ENCODE measurements at regions not wholly inside any gene's neighbourhood (a gene's known extent, or its start where the extent isn't known, plus 50 kb on each side); places are given as distances from the start of the nearest gene placed in this dataset.

DNA sequence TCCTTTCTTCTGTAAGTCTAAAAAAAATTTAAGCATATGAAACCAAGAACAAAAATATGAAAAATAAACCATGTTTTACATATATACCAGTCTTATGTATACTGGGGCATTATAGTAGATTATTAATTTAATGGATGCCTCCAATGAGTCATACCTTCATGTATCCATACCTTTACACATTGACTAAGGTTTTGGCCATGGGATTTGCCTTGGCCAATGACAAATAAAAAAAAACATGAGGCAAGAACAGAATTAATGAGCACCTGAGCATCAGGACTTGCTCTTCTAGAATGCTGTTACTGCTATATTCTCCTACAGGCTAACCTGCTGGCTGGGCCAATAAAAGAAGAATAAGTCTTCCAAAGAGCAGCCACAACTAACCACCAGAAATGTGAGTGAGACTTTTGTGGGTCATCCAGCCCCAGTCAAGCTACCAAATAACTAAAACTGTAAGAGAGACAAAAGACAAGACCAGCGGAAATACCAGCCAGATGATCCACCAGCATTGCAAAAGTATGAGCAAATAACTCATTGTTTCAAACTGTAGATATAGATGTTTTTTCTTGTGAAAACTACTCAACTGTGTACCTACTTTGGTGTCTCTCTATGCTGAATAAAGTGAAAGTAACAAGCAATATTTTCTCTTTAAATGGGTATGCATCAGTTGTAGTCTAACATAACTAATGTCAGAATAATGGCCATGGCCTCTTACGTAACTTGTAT is 749.6 kb upstream of the VRK2 start:
- TF ChIP-seq, protein P1, sequence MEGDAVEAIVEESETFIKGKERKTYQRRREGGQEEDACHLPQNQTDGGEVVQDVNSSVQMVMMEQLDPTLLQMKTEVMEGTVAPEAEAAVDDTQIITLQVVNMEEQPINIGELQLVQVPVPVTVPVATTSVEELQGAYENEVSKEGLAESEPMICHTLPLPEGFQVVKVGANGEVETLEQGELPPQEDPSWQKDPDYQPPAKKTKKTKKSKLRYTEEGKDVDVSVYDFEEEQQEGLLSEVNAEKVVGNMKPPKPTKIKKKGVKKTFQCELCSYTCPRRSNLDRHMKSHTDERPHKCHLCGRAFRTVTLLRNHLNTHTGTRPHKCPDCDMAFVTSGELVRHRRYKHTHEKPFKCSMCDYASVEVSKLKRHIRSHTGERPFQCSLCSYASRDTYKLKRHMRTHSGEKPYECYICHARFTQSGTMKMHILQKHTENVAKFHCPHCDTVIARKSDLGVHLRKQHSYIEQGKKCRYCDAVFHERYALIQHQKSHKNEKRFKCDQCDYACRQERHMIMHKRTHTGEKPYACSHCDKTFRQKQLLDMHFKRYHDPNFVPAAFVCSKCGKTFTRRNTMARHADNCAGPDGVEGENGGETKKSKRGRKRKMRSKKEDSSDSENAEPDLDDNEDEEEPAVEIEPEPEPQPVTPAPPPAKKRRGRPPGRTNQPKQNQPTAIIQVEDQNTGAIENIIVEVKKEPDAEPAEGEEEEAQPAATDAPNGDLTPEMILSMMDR (IDR thresholded peaks at IDR 0.05), result no peak
- TF ChIP-seq POLR2A (IDR thresholded peaks at IDR 0.05), result no peak
